NCI-H345 treated with DMSO at 0.1 percent for 48 hours (cell line): ENCODE measurements at regions not wholly inside any gene's neighbourhood (a gene's known extent, or its start where the extent isn't known, plus 50 kb on each side); places are given as distances from the start of the nearest gene placed in this dataset.
A peak's percentile ranks its signal among the peaks of the same experiment; 100 is the strongest.
"Not testable (repeated sequence)": the region's sequence is repeated elsewhere in the genome, so short reads cannot be mapped to it uniquely, and the experiment has no call there.

ENCODE experiments used
- DNase-seq: peaks from one replicate; lab custom pipeline; 2025; ENCODE audit not compliant: unreplicated experiment; lab: John Stamatoyannopoulos, UW

DNA sequence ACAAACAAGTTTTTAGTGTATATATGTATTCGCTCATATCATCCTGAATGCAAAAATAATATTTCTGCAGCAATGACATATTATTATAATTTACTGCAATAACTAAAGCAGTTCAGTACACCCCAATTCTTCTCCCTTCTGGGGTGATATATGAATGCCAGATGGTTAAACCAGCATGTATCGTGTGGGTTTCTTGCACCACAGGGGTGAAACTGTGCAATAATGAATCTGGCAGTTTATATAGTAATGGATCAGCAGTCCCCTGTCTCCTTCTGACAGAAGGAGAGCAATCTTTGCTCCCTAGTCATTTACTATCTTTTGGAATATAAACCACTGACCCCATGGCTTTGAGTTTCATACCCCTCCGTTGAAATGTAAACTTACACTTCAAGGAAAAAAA, 228.6 kb upstream of the KLHL1 start:
- no peak for DNase-seq

DNA sequence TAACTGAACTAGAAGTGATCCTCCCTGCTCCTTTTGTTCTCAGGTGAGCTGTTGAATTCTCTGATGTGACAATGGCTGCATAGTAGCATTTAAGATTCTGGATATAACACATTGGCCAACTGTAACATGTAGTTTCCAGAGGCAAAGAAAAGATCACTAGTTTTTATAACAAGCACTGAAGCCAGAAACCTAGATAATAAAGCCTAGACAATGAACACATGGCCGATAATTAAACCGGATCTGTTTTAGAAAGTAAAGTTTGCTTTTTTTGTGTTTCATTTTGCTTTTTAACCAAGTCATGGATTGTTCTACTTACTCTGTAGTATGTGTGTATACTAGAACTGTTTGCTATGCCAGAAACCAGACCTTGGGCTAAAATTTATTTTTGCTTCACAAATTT, 225.5 kb upstream of the KLHL1 start:
- DNase-seq: no peak

DNA sequence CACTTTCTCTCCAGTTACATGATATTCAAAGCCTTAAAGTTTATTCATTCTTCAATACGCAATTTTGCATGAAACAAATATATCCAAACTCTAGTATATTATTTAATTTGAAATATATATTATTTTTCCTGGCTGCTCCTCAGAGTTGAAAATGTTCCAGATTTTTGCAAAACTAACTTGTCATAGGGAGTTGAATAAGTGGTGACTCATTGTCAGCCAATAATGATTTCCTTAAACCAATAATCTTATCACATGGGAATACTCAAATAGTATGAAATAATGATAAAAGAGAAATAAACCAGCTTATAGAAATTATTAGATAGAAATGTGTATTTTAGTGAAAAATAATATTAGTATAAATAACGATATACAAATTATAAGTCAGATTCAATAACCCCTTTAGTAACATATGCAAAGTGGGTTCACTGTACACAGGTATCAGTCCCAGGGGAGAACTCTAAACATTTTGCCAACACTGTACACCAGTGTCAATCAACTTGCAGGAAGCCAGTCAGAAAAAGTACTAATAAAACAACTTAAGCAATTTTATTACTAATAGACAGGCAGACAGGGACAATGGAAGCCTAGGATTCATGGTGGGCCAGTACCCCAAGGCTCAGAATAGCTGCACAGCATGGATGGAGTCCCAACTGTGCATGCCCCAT, 222.6 kb upstream of the KLHL1 start:
- no peak for DNase-seq

DNA sequence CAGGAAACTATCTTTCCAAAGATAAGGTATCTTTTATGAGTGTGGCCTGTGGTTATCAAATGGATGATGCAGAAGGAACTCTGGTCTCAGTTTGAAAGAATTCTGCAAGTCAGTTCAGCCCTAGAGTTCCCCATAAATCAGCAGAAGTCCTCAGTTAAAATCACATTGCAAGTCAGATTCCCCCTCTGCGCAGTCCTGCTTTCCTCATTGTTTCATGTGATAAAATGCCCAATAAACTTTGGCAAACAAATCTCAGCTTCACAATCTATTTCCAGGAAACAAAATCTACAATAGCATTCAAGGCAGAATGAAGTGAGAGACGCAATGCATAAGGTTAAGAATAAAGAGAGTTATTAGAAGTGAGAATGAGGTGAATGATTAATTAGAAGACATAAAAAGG, 216.3 kb upstream of the KLHL1 start:
- DNase-seq: no peak

DNA sequence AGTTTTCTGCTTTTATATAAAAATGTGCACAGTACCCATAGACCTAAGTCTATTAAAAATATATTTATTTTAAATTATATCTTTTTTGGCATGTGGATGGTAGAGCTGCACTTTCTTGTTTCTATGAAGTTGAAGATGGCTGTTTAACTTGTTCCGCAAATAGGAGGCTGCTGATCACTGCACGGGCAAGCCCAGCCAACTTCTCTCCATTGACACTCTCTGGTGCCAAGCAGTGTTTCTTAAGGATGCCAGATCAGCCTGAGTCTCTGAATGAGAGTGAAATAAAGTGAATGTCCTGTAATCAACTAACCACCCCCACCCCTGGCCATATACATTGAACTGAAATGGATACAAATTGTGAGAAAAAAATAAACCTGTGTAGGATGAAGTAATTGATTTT, 202.9 kb upstream of the KLHL1 start:
- DNase-seq: no peak

DNA sequence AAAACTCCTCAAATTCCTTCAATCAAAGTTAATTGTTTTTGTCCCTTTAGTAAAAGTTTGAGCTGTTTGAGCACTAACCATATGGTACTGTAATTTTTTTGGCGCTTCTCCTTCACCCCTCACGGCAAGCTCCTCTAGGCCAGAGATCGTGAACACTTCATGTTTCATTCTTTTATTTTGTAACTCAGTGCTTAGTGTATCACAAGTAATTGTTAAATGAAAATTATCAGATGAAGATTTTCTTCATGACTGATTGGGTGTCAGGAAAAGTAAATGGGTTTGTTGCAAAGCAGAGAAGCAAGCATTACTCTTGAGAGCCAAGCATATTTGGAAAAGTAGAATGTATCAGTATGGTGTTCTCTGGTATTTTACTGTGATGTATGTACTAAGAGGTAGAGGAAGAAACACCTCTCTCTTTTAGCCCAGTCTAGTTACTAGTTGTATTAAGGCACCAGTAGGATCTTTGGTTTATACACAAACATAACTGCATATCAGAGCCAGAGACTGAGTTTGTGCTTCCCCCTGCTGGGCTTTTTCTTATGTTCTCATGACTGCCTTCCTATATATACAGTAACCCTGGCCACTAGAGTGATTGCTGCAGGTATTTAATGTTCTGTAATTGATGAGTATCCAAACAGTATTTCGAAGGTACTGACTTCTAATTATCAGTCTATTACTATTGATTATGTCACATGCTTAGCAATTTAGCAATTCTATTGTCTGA, 202.3 kb upstream of the KLHL1 start:
- DNase-seq: peak; percentile 27

DNA sequence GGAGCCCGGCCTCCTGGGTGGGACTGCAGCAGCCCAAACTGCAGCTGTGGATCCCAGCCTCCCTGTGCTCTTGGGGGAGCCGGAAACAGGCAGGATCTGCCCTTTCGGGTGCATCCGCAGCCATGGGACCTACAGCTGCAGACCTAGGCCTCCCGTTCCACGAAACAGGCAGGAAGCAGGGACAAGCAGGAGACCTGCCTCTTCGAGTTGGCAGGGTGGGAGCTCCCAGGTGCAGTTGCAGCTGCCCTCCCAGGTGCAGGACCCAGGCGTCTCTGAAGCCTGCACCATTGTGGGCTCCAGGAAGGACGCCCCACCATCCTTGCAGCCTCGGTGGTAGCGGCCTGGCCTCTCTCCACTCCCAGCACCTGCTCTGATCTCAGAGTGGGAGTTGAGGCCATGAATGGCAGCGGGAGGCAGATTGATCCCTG, 189.0 kb upstream of the KLHL1 start:
- DNase-seq: no peak

DNA sequence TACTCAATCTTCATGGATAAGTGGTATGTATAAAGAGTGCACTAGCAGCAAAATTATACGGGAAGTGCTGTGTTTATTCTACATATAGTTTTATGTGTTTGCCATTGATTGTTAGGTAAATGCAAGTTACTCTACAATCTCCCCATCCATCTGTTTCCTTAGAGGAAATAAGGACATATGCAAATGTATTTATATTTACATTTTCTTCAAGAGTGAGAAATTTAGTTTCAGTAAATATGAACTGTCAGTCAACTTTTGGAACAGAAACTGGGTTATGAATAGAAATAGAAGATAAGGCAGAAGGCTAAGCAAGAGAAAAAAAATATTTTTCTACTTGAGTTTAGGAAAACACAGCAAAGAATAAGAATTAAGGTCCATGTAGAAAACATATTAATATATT, 176.1 kb upstream of the KLHL1 start:
- no peak for DNase-seq

DNA sequence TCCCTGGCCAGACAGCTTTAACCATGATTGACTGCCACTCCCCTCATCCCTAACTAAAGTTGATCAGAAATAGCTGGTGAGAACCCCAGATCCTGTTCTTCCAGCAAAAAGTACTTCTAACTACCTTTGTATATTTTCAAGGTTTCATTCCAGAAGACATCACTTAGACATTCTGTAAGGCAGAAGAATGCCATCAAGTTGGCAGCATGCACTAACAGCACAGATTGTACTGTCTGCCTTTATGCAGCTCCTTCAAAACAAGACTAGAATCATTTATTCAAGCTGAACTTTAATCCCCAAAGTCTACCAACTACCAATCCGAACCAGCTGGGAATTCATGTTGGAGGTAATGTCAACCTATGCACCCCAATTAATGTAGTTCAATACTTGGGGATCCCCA, 167.6 kb upstream of the KLHL1 start:
- no peak for DNase-seq

DNA sequence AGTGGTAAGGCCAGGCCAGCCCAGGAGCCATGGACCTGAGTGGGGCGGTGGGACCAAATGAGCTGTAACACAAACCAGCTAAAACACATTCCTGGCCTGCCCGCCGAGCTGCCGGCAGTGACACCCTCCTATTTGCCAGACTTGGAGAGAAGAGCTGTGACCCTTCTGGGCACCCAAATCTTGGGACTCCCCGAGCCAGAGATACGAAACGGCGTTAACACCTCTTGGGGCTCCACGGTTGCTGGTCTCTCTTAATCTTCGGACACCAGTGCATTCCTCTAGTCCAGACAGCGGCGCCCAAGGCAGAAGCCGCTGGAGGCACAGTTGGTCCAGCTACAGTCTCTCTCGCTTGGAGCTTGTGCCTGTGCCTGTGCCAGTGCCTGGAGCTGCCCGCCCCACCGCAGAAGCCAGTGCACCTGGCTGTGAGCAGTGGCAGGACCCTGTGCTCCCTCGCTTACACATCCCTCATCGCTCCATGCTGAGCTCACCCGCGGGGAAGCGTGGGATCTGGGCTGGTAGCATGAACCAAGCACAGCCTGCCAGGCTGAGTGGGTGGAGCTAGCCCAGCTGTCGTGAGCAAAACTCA, 147.2 kb upstream of the KLHL1 start:
- DNase-seq: no peak

DNA sequence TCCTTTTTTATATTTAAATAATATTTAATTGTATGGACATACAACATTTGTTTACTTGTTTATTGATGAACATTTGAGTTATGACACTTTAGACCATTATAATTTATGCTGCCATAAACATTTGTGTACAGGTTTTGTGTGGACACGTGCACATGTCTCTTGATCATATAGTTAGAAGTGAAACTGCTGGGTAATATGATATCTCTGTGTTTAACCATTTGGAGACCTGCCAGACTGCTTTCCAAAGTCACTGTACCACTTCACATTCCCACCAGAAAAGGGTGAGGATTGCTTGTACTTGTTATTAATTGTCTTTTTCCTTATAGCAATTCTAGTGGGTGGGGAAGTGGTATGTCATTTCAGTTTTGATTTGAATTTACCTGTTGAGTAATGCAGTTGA, 145.6 kb upstream of the KLHL1 start:
- peak; percentile 91 for DNase-seq

DNA sequence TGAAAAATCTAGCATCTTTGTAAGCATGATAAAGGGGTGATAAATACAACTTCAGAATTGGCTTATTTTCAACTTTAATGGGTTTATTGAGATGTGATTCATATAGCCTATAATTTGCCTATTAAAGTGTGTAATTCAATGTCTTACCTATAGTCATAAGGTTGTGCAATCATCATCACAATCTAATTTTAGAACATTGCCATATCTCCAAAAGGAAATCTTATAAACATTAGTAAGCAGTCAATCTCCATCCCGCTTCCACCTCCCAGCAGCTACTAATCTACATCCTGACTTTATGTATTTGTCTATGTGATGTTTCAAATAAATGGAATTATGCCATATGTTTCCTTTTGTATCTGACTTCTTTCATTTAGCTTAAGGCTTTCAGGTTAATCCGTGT, 145.2 kb upstream of the KLHL1 start:
- no peak for DNase-seq

DNA sequence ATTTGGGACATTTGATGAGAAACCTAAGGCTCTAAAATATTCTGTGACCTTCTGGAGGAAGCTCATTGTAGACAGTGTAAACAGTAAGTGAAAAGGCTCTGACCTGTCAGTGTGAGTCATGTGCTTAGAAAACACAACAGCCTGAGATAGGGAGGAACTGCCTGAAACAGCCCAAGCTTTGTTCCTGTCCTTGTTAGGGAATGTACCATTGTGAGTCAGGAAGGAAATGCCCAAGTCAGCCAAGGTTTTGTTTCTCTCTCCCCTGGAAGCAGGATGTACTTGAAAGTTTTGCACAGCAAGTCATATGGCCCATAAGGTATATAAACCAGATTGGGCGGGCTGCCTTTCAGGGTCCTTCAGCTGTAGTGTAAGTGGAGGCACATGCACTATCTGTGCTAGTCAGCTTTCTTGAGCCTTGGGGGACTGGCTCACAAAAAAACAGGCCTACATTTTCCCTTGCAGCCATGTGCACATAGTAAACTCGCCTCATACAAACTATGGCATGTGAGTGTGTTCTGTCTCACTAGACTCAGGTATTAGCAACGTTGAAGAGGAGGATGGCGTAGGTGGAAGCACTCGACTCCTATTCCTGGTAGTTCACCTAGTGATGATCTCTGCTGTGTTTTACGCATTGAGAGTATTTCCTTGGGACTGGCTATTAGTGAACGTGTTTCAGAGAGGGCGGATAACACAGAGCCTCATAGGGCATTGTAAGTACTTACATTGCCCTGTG, 141.2 kb upstream of the KLHL1 start:
- no peak for DNase-seq

DNA sequence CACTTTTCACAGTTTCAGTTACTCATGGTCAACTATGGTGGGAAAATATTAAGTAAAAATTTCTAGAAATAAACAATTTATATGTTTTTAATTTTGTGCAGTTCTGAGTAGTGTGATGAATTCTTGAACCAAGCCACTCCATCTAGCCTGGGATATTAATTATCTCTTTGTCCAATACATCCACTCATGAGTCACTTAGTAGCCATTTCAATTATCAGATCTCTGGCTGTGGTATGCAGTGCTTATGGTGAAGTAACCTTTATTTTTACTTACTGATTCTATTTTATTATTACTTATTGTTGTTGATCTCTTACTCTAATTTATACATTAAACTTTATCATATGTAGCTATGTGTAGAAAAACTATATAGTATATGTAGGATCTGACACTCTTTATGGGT, 128.9 kb upstream of the KLHL1 start:
- DNase-seq: no peak

DNA sequence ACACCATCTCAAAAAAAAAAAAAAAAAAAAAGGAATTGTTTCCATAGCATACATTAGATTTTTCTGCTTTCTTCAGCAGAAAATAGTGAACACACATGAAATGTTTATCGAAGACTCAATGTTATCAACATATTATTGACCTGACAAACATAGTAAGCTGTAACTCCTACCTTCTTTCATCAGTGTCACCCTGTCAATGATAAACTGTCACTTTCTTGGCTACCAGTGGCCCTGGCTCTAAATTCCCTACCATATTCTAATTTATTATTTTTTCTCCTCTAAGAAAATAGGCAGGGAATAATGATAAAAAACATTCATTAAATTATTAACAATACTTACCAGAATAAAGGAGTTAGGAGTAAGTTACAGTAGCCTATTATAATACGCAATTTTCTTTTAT, 127.3 kb upstream of the KLHL1 start:
- no peak for DNase-seq

DNA sequence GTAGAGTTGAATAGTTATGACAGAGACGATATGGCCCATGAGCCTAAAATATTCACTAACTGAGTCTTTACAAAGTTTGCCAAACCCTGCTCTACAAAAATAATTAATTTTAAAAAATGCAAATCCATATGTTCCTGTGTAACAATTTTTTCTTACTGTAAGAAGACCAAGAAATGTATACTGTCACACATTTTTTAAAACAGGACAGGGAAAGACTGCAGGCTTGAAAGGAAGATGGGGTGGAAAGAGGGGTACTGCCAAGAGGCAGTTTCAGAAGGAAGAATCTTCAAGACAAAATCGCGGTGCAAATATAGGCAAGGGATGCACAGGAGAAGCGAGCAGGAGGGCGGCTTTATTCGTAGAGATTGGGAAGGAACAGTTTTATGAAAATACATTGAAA, 115.7 kb upstream of the KLHL1 start:
- no peak for DNase-seq

DNA sequence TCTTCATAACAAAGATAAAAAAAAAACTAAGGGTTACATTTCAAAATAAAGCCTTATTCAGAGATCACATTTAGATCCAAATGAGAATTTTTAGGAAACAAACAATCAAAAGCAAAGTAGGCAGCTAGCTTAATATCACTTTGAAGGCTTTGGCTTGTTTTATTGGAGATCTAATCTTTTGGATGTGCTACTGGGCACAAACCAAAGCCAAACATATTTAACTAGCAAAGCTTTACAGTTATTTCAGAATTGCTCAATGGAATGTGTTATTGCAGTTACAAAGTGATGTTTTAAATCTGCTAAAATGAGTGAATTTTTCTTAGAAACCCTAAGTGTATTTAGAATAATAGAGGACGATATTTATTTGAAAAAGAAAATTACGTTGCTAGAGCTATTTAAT, 114.7 kb upstream of the KLHL1 start:
- DNase-seq: no peak

DNA sequence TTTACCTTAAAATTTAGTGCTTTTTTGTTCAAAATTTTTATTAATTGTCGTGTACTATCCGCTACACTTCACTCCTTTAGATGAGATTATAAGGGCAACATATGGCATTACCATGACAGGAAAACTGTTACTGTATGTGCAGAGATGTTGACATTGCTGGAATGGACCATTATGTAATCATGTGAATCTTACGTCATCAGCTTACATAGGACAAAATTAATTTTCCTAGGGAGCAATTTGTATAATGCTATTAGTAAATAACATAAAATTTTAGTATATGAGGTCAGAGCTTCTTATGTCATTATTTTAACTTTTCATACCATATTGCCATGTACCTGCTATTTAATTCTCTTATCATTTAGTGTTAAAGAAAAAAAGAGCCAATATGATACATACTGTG, 110.4 kb upstream of the KLHL1 start:
- DNase-seq: no peak

DNA sequence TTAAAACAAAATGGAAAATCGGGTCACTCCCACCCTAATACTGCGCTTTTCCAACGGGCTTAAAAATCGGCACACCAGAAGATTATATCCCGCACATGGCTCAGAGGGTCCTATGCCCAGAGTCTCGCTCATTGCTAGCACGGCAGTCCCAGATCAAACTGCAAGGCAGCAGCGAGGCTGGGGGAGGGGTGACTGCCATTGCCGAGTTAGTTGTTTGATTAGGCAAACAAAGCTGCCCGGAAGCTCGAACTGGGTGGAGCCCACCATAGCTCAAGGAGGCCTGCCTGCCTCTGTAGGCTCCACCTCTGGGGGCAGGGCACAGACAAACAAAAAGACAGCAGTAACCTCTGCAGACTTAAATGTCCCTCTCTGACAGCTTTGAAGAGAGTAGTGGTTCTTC, 100.7 kb upstream of the KLHL1 start:
- DNase-seq: not testable (repeated sequence)

DNA sequence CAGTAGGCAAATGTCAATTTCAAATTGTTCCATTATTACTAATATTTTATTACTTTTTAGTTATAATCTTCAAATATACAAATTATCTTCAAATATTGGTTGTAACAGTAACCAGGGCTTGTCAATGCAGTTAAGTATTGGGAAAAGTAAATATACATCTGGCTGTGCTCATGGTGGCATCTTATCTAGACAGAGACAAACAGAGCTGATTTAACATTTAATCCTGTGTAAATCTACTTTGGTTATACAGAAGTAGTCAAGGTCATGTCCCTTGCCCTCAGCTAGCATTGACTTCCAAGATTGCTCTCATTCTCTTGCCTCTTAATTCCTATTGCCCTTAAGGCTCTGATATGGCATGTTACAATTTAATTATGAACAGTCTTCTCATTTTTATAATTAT, 98.4 kb upstream of the KLHL1 start:
- DNase-seq: no peak

DNA sequence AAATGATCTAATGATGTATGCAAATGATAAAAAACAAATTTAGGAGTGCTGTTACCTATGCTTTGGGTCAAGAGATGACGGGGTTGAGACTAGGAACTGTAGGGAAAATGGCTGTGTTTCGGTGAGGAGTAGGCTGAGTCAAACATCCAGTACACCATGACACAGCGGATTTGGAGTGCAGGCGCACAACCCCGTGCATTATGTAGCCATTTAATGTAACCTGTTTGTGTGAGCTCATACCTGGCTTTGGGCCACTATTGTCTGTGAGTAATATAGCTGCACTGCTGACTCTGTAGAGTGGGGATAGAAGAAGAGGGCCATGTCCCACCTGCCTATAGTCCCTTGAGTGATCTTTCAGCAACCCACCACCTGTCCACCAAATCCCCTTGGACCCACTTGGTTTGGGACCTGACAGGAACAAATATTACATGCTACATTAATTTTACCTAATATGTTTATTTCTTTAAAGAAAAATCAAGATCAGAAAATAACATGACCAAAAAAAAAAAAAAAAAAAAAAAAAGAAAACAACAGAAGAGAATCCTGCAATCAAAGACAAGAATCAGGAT, 95.5 kb upstream of the KLHL1 start:
- DNase-seq: no peak

DNA sequence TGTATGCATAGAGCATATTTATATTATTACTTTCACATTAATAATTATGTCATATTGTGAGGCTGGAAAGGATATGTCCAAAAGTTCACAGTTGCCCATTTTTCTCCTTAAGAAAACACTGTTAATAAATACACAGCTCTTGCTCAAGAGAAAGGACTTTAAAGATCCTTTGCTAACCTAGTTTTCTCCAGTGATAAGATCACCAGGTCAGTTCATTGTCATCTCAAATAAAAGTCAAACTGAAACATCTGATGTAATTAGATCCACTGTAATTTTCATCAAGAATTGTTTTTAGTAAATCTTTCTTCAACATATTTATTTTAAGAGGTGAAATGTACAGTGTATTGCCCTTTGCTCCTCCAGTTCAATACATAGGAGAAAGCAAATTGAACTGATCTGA, 82.8 kb upstream of the KLHL1 start:
- DNase-seq: no peak
